KMS-11 (cell line): ENCODE measurements at regions not wholly inside any gene's neighbourhood (a gene's known extent, or its start where the extent isn't known, plus 50 kb on each side); places are given as distances from the start of the nearest gene placed in this dataset.

Source experiments
- H2AFZ ChIP-seq: fragments of 200-600 bp; sonication (generic); 2 replicates; pipeline ENCODE4 v1.6.1; 2016; ENCODE audit warnings: antibody characterized with exemption, mixed run types, low read depth
- H3K27ac ChIP-seq: fragments of 200-600 bp; sonication (generic); 2 replicates; pipeline ENCODE4 v1.6.1; 2016; ENCODE audit warnings: mild to moderate bottlenecking, mixed run types
- H3K27me3 ChIP-seq: fragments of 200-600 bp; sonication (generic); 2 replicates; pipeline ENCODE4 v1.6.1; 2017; ENCODE audit warnings: mild to moderate bottlenecking, low read depth, mixed run types, moderate library complexity; ENCODE audit not compliant: insufficient read depth
- H3K36me3 ChIP-seq: fragments of 200-600 bp; sonication (generic); 2 replicates; pipeline ENCODE4 v1.6.1; 2017; ENCODE audit warnings: mild to moderate bottlenecking, mixed run types; ENCODE audit not compliant: insufficient read depth
- H3K4me1 ChIP-seq: fragments of 200-600 bp; sonication (generic); 2 replicates; pipeline ENCODE4 v1.6.1; 2016; ENCODE audit warnings: mild to moderate bottlenecking, low read depth, mixed run types; ENCODE audit not compliant: poor library complexity, severe bottlenecking
- H3K4me2 ChIP-seq: fragments of 200-600 bp; sonication (generic); 2 replicates; pipeline ENCODE4 v1.7.0; 2016; ENCODE audit warnings: mild to moderate bottlenecking, mixed run types
- H3K4me3 ChIP-seq: fragments of 200-600 bp; sonication (generic); IDR thresholded peaks from 2 replicates; pipeline ENCODE4 v1.6.1; 2017; ENCODE audit warnings: low read depth, low read length, mixed read lengths; ENCODE audit not compliant: insufficient read depth
- H3K79me2 ChIP-seq: fragments of 200-600 bp; sonication (generic); 2 replicates; pipeline ENCODE4 v1.6.1; 2016; ENCODE audit warnings: low read depth, mixed run types; ENCODE audit not compliant: insufficient read depth
- H3K9ac ChIP-seq: fragments of 200-600 bp; sonication (generic); 2 replicates; pipeline ENCODE4 v1.6.1; 2016; ENCODE audit warnings: mild to moderate bottlenecking, mixed run types
- H4K20me1 ChIP-seq: fragments of 200-600 bp; sonication (generic); 2 replicates; pipeline ENCODE4 v1.6.1; 2016; ENCODE audit warnings: mild to moderate bottlenecking, mixed run types; ENCODE audit not compliant: insufficient read depth
- TF ChIP-seq, protein P1 (sequence below): fragments of 200-600 bp; sonication (generic); conservative IDR thresholded peaks from 2 replicates; pipeline ENCODE4 v1.6.1; 2017; ENCODE audit warnings: low read depth, mild to moderate bottlenecking, antibody characterized with exemption, low read length, moderate library complexity, mixed read lengths

DNA sequence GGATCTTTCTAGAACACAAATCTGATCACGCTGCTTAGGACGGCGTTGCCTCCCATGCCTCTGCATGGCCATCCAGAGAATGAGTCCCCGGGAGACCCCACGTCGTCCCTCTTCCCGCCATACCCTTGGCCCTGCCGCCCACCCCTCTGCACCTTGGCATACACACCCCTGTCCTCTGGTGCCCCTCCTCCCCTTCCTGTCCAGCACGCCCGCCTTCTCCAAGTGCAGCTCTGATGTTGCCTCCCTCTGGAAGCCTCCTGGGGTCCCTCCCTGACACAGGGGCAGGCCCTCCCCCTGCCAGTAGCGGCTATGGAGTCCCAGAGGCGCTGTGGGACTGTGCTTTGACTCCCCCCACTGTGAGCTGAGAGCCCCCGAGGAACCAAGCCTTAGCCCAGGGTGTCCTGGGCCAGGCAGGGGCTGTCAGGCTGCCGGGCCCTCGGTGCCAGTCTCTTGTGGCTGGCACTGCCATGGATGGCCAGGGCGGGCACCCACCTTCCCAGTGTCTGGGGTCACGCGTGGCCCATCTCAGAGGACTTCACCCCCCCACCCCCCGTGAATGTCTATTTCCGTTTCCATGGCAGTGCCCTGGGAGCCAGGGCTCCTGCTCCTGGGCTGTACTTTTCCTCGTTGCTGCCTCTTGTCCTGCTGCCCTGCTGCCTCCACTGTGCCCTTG, 70.5 kb upstream of the RNU6ATAC start:
- Histone ChIP-seq H3K79me2 (no peaks in the 10 kb centered on the region), H4K20me1 (no peaks in the 10 kb centered on the region), H3K4me2 (no peak overlapping the region), H3K9ac (no peak overlapping the region), H3K36me3 (no peaks in the 10 kb centered on the region), H3K27me3 (peaks cover 23% of the 10 kb centered on the region), H3K4me1 (peaks cover 5% of the 10 kb centered on the region), H2AFZ (no peak overlapping the region), H3K27ac (no peak overlapping the region), H3K4me3 (no peak overlapping the region)
- TF ChIP-seq, protein P1, sequence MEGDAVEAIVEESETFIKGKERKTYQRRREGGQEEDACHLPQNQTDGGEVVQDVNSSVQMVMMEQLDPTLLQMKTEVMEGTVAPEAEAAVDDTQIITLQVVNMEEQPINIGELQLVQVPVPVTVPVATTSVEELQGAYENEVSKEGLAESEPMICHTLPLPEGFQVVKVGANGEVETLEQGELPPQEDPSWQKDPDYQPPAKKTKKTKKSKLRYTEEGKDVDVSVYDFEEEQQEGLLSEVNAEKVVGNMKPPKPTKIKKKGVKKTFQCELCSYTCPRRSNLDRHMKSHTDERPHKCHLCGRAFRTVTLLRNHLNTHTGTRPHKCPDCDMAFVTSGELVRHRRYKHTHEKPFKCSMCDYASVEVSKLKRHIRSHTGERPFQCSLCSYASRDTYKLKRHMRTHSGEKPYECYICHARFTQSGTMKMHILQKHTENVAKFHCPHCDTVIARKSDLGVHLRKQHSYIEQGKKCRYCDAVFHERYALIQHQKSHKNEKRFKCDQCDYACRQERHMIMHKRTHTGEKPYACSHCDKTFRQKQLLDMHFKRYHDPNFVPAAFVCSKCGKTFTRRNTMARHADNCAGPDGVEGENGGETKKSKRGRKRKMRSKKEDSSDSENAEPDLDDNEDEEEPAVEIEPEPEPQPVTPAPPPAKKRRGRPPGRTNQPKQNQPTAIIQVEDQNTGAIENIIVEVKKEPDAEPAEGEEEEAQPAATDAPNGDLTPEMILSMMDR: no peak

DNA sequence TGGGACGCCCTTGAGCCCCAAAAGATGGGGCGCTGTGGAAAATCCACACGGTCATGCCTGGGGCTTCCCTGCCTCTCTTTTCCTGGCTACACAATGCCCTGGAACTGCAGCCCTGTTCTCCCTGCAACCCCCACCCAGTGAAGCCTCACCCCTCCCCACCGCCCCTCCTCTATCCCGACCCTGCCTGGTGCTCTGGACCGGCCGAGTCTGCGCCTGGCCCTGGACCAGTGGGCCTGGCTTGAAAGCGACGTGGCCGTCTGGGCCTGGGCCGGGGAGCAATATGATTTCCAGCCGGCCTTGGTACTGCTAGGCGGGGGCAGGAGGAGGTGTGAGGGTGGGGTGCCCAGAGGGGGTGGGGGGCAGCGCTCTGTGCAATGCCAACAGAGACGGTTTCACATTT, 71.0 kb upstream of the RNU6ATAC start:
- H3K27me3 ChIP-seq: peaks cover 20% of the 10 kb centered on the region
- H3K36me3 ChIP-seq: no peaks in the 10 kb centered on the region
- no peak overlapping the region for H3K9ac ChIP-seq
- H2AFZ ChIP-seq: no peak overlapping the region
- no peak overlapping the region for H3K4me3 ChIP-seq
- H3K4me2 ChIP-seq: no peak overlapping the region
- TF ChIP-seq, protein P1: no peak
- no peaks in the 10 kb centered on the region for H4K20me1 ChIP-seq
- H3K27ac ChIP-seq: no peak overlapping the region
- no peaks in the 10 kb centered on the region for H3K79me2 ChIP-seq
- H3K4me1 ChIP-seq: no peaks in the 10 kb centered on the region

DNA sequence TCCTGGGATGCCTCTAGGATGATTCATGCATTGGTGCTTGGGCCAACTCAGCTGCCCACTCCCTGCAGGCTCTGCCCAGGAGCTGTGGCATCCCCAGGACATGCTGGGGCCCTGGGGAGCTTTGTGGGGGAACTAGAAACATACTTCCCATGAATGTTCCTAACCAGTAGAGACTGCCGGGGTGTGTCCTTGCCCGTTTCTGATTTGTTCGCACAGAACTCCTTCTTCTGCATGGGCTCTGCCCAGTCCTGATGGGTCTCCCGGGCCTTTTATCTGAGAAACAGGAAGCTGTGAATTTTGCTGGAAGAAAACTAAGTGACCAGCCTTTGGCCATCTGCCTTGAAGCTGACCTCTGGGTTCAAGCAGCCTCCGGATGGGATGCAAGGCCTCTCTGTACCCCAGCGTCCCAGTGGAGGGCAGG, 71.6 kb upstream of the RNU6ATAC start:
- TF ChIP-seq, protein P1: no peak

DNA sequence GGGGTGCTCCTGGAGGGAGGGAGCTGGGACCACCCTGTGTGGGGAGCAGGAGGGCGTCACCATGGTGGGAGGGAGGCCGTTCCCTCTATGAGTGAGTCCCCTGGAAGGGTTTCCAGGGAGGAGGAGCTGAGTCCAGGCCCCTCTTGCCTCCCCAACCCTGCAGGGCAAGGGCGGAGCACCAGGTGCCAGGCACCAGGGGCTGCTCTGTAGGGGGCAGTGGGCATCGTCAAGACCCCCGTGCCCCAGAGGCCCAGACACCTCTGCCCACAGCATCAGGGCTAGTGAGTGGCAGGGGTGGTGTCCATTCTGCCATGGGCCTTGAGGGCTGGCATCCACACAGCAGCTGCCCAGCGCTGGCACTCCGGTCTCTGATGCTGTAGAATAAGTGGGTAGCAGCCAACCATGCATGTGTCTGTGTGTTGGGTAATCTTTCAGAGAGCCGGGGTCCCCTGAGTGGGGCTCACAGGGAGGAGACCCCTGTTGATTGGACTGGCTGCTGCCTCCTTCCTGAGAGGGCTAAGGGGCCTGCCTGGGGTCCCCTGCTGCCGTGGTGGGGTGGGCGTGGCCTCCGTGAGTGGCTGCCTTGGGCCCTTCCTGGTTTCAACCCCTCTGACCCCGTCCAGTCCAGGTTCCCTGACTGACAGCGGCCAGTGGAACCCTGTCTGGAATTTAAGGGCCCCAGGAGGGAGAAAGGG, 72.7 kb upstream of the RNU6ATAC start:
- H3K27ac ChIP-seq: no peak overlapping the region
- no peak overlapping the region for H3K4me2 ChIP-seq
- TF ChIP-seq, protein P1: no peak
- H4K20me1 ChIP-seq: no peaks in the 10 kb centered on the region
- peaks cover 15% of the 10 kb centered on the region for H3K27me3 ChIP-seq
- H3K36me3 ChIP-seq: no peaks in the 10 kb centered on the region
- H3K79me2 ChIP-seq: no peaks in the 10 kb centered on the region
- no peak overlapping the region for H2AFZ ChIP-seq
- H3K9ac ChIP-seq: no peak overlapping the region
- H3K4me3 ChIP-seq: no peak overlapping the region
- no peaks in the 10 kb centered on the region for H3K4me1 ChIP-seq

More for the DNA sequence above, 71.6 kb upstream of the RNU6ATAC start:
- no peaks in the 10 kb centered on the region for H3K79me2 ChIP-seq
- H4K20me1 ChIP-seq: no peaks in the 10 kb centered on the region
- H3K36me3 ChIP-seq: no peaks in the 10 kb centered on the region
- no peak overlapping the region for H3K4me2 ChIP-seq
- no peak overlapping the region for H3K9ac ChIP-seq
- H3K4me1 ChIP-seq: no peaks in the 10 kb centered on the region
- no peak overlapping the region for H3K27ac ChIP-seq
- peaks cover 18% of the 10 kb centered on the region for H3K27me3 ChIP-seq
- H2AFZ ChIP-seq: no peak overlapping the region
- no peak overlapping the region for H3K4me3 ChIP-seq
